NCI-H510A (cell line): ENCODE measurements at regions not wholly inside any gene's neighbourhood (a gene's known extent, or its start where the extent isn't known, plus 50 kb on each side); places are given as distances from the start of the nearest gene placed in this dataset.

Source experiments
- DNase-seq: peaks from one replicate; lab custom pipeline; 2025; lab: John Stamatoyannopoulos, UW

- DNase-seq = no peak
Observed at GRCh38 chr13:111999352-111999751, 67.6 kb upstream of the SOX1 start.

- no peak for DNase-seq
Observed at GRCh38 chr13:112000888-112001287, 66.1 kb upstream of the SOX1 start.

GRCh38 chr13:112001571-112001970 lies 65.4 kb upstream of the SOX1 start:
- peak; percentile 20 for DNase-seq

GRCh38 chr13:112003396-112003795 lies 63.6 kb upstream of the SOX1 start:
- DNase-seq = no peak

- DNase-seq = no peak
Observed at GRCh38 chr13:112003941-112004340, 63.0 kb upstream of the SOX1 start.

GRCh38 chr13:112005925-112006324 lies 61.0 kb upstream of the SOX1 start:
- DNase-seq = no peak

GRCh38 chr13:112007191-112007590 lies 59.8 kb upstream of the SOX1 start:
- no peak for DNase-seq

GRCh38 chr13:112010714-112011113 lies 56.2 kb upstream of the SOX1 start:
- no peak for DNase-seq

GRCh38 chr13:112012016-112012704 lies 54.8 kb upstream of the SOX1 start:
- no peak for DNase-seq

GRCh38 chr13:112012705-112013085 lies 54.3 kb upstream of the SOX1 start:
- DNase-seq = no peak

- DNase-seq = no peak
Observed at GRCh38 chr13:112013665-112014064, 53.3 kb upstream of the SOX1 start.

GRCh38 chr13:112014857-112015256 lies 52.1 kb upstream of the SOX1 start:
- no peak for DNase-seq
